GM21717 (cell line): ENCODE measurements at regions not wholly inside any gene's neighbourhood (a gene's known extent, or its start where the extent isn't known, plus 50 kb on each side); places are given as distances from the start of the nearest gene placed in this dataset.
"Not testable (repeated sequence)": the region's sequence is repeated elsewhere in the genome, so short reads cannot be mapped to it uniquely, and the experiment has no call there.

ENCODE experiments used
- ATAC-seq: cut with Tn5 transposase; IDR thresholded peaks from one replicate; pipeline ENCODE4 v1.9.1; 2021; ENCODE audit warnings: mild to moderate bottlenecking, moderate library complexity; ENCODE audit not compliant: unreplicated experiment

GRCh38 chr4:123535037-123535748, 138.6 kb downstream of the SPRY1 start:
- ATAC-seq: no peak

GRCh38 chr4:123536225-123536624, 139.6 kb downstream of the SPRY1 start:
- no peak for ATAC-seq

- not testable (repeated sequence) for ATAC-seq
These were observed 141.4 kb downstream of the SPRY1 start for GRCh38 chr4:123537906-123538402.

GRCh38 chr4:123545667-123546572, 149.3 kb downstream of the SPRY1 start:
- no peak for ATAC-seq

- ATAC-seq: no peak
These were observed 150.0 kb downstream of the SPRY1 start for GRCh38 chr4:123546573-123547060.

- ATAC-seq: no peak
These were observed 150.9 kb downstream of the SPRY1 start for GRCh38 chr4:123547216-123548165.

DNA sequence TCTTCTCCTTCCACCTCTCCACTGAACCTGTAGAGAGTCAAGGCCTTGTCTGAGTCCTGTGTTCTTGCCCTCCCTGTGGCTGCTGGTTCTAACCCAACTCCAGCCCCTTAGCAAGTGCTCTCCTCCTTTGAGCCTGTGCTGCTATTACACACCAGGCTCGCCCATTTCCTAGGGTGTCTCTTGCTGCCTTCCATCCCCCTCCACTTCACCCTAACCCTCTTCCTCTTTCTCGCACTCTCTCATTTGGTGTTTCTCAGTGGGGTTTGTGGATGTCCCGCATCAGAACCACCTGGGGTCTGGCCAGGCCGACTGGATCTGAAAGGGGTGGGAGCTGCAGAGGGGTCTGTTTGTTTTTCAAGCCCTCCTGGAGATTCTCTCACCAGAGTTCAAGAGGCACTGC, 156.7 kb downstream of the SPRY1 start:
- no peak for ATAC-seq

GRCh38 chr4:123553733-123554637, 157.4 kb downstream of the SPRY1 start:
- no peak for ATAC-seq

DNA sequence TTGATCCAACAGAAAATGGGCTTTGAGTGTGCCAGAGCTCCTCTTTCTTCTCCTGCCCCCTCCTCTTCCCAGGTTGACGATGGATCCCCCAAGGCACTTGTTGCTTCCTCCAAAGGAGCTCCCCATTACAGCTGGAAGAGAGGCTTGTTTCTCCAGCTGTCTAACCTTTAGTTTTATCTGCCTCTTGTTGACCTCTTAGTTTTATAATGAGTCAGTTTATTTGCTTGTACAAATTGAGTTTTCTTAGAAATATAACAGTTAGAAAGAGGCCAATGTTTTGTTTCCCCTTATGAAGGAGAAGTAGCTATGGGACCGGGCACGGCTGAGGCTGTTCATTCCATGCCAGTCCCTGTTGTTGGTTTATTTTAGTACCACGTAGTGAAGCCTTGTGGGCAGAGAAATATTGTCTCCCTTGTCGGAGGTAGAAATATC, 158.2 kb downstream of the SPRY1 start:
- no peak for ATAC-seq

GRCh38 chr4:123555233-123555806, 158.7 kb downstream of the SPRY1 start:
- ATAC-seq: no peak

- no peak for ATAC-seq
These were observed 159.2 kb downstream of the SPRY1 start for GRCh38 chr4:123555807-123556273.

DNA sequence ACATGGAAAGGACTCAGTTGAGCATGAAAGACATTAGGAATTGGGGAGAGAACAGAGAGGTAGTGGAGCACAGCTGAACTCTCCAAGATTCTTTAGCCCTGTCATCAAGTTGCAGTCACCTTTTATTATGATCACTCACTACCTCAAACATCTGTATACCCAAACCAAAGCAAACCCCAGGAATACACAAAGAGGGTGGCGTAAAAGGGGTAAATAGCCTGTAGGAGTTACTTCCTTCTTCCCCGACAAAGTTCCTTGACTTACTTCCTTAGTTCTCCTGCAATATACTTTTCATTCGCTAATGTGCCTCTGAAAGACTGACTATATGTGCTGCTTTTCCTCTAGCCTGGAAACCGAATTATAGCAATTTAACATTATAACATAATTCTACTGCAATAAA, 159.9 kb downstream of the SPRY1 start:
- no peak for ATAC-seq

- no peak for ATAC-seq
These were observed 161.4 kb downstream of the SPRY1 start for GRCh38 chr4:123557857-123558536.

GRCh38 chr4:123558865-123559264, 162.3 kb downstream of the SPRY1 start:
- ATAC-seq: no peak

- no peak for ATAC-seq
These were observed 163.6 kb downstream of the SPRY1 start for GRCh38 chr4:123559955-123560871.

GRCh38 chr4:123561525-123561924, 164.9 kb downstream of the SPRY1 start:
- no peak for ATAC-seq

GRCh38 chr4:123562994-123563750, 166.6 kb downstream of the SPRY1 start:
- ATAC-seq: no peak
